ENCODE measurements at regions not wholly inside any gene's neighbourhood (a gene's known extent, or its start where the extent isn't known, plus 50 kb on each side); places are given as distances from the start of the nearest gene placed in this dataset.
"Not testable (repeated sequence)": the region's sequence is repeated elsewhere in the genome, so short reads cannot be mapped to it uniquely, and the experiment has no call there.

DNA sequence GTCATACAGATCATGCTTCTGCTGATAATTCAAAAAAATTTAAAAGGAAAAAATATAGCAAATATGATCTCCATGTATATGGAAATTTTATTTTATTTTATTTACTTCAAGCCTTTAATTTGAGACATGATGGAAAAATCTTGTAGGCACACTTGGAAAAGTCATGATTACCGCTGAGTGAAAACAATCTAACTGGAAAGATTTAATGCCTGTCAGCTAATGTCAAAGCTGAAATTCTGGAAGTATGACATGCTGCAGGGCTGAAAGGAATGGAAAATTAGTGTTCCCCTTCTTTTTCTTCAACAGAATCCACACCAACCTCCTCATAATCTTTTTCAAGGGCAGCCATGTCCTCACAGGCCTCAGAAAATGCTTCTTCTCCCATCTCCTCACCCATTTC is 58.2 kb downstream of the RPRM start:
- no peak for FAIRE-seq
- no peak for DNase-seq (ENCODE audit: extremely low spot score, insufficient read length, low read depth)

DNA sequence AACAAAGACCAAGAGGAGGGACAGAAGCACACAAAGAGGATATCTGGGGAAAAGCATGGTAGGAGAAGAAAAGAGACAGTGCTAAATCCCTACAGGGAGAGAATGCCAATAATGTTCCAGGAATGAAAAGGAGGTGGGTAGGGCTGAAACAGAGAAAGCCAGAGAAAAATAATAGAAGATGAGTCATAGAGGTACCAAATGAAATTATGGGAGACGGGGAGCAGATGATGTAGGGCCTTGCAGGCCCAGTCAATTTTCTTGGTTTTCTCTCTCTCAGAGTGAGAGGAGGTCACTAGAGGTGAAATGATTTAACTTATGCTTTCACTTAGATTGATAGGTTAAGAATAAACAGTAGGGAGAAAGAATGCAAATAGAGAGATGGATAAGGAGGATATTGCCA is 61.5 kb downstream of the RPRM start:
- FAIRE-seq (no peak), DNase-seq (ENCODE audit: extremely low spot score, insufficient read length, low read depth) (no peak)

DNA sequence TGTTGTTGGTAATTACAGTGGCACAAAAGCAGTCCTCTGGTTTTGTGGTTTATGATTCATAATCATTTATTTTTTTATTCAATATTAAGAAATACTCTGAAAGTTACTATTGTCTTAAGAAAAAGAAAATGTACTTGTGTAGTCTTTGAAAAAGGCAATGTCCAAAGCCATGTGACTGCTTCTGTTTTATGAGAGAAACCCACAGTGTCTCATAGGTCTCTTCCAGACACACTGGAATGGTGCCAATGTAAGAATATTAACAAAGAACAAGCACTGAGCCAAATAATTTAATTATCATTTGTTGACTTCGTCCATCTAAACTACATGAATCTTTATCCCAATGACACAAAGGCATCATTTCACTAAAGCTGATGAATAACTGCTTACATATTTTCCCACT is 62.5 kb downstream of the RPRM start:
- FAIRE-seq (no peak), DNase-seq (ENCODE audit: extremely low spot score, insufficient read length, low read depth) (no peak)

DNA sequence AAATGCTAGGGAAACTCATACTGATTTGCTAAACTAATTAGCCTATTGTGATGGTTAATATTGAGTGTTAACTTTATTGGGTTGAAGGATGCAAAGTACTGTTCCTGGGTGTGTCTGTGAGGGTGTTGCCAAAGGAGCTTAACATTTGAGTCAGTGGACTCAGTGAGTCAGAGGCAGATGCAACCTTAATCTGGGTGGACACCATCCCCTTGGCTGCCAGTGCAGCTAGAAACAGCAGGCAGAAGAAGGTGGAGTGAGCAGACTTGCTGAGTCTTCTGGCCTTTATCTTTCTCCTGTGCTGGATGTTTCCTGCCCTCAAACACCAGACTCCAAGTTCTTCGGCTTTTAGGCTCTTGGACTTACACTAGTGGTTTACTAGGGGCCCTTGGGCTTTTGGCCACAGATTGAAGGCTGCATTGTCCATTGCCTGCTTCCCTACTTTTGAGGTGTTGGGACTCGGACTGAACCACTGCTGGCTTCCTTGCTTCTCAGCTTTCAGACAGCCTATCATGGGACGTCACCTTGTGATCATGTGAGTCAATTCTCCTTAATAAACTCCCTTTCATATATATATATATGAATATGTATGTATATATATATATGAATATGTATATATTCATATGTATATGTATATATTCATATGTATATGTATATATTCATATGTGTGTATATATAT is 69.7 kb downstream of the RPRM start:
- no peak for FAIRE-seq
- DNase-seq (ENCODE audit: extremely low spot score, insufficient read length, low read depth): no peak

DNA sequence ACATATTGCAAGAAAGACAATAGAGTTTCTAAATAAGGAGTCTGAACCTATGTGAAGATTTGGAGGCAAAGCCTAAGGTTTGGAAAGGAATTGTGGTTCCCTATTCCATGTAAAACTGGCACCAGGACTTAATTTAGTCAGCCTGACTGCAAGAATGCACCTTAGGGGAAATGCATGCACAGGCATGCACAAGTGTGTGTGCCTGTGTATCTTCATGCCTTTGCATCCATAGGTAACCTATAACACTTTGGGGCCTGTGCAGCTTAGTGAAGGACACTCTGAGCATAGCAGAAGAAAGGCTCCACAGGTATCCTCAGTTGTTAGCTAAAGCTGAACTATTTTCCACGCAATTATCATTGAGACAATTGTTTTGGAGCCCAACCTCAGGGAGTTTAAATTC is 73.4 kb downstream of the RPRM start:
- DNase-seq (ENCODE audit: extremely low spot score, insufficient read length, low read depth): no peak

DNA sequence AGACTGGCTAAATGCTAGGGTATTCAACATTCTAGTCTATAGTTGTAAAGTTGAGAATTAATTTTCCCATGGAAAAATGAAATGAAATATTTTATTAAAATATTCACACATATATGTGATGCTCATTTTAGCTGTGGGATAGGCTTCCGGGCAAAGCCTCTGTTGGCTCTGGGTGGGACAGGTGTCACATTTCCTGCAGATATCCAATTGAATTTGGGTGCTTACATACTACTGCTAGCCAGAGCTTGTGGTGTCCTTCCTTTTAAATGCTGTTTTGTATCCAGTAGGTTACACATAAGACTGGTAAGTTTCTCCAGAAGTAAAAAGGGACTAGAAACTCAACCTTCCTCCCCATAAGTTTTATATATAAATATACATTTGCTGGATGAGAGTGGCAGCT is 73.8 kb downstream of the RPRM start:
- DNase-seq (ENCODE audit: extremely low spot score, insufficient read length, low read depth) (no peak), FAIRE-seq (no peak)

More for the DNA sequence above, 73.4 kb downstream of the RPRM start:
- FAIRE-seq: no peak

DNA sequence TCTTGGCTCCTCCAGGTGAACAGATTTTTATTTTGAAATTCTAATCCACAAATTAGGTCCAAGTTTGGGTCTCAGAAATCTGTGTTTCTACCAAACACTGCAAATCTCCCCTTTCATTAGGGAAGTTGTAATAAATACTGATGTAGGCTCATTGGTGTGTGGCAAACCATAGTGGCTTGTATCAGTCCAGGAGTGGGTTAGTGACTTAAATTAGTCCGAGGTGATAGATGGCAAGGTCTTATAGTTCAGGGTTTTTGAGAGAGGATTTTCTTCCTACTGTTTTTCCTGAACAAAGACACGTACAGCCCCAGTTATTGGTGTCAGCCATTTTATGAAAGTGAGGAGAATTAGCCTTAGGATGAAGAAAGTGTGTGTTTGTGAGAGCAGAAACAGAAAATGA is 74.6 kb downstream of the RPRM start:
- DNase-seq (ENCODE audit: extremely low spot score, insufficient read length, low read depth) (no peak), FAIRE-seq (no peak)

DNA sequence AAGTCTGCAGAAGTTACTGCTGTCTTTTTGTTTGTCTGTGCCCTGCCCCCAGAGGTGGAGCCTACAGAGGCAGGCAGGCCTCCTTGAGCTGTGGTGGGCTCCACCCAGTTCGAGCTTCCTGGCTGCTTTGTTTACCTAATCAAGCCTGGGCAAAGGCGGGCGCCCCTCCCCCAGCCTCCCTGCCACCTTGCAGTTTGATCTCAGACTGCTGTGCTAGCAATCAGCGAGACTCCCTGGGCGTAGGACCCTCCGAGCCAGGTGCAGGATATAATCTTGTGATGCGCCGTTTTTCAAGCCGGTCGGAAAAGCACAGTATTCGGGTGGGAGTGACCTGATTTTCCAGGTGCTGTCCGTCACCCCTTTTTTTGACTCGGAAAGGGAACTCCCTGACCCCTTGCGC is 75.2 kb downstream of the RPRM start:
- DNase-seq (ENCODE audit: extremely low spot score, insufficient read length, low read depth); FAIRE-seq: not testable (repeated sequence)

DNA sequence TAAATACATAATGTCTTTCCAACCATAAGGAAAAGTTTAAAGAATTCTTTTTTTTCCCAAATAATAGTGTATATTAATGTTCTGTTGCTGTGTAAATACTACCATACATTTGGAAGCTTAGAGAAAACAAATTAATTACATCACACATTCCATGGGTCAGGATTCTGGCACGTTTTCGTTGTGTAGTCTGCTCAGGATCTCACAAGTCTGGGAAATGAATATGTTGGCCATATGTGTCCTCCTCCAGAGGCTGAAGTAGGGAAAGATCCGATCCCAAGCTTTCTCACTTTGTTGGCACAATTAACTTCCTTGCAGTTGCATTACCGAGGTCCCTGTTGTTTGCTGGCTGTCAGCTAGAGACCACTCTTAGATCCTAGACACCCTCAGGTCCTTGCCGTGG is 83.9 kb downstream of the RPRM start:
- DNase-seq (ENCODE audit: extremely low spot score, insufficient read length, low read depth) (no peak), FAIRE-seq (no peak)

DNA sequence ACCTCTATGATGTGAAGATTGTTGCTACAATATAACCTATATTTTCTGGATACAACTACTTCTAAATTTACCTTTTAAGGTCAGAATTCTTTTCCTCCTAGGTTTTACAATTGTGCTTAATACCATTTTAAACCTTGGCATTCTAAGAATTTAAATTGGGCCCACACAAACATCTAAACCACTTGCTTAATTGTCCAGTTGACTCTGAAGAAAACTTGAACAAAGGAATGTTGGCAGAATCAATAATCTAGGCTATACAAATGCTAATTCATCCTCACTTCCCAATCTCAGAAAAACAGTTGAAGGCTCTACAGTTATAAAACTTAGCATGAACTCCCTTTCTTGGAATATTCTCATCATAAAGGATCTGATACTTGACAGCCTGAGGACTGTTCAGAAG is 84.3 kb downstream of the RPRM start:
- no peak for FAIRE-seq
- no peak for DNase-seq (ENCODE audit: extremely low spot score, insufficient read length, low read depth)

DNA sequence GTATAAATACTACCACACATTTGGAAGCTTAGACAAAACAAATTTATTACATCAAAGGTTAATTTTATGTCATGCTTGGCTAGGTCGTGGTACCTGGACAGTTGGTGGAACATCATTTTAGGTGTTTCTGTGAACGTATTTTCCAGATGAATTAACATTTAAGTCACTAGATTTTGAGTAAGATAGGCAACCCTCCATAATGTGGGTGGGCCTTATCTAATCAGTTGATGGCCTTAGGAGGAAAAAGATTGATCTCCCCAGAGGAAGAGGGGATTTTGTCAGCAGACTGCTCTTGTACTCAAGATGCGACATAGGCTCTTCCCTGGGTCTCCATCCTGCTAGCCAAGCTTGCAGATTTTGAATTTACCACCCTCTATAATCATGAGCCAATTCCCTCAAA is 85.0 kb downstream of the RPRM start:
- FAIRE-seq: no peak
- DNase-seq (ENCODE audit: extremely low spot score, insufficient read length, low read depth): no peak

DNA sequence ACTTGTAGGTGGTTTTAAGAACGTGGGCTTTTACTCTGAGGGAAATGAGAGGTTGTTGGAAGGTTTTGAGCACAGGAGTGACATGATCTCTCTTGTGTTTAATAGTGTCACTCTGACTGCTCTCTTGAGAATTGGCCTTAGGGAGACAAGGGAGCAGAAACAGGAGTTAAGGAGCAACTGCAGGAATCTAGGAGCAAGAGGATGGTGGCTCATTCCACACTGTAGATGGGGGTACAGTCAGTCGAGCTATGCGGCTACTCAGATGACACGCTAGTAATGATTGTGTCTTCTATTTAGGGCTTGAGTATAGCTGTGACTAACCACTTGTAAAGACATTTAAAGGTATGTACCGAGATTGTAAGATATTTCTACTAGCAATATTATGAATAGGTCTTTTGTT is 87.4 kb downstream of the RPRM start:
- DNase-seq (ENCODE audit: extremely low spot score, insufficient read length, low read depth): no peak
- FAIRE-seq: no peak

DNA sequence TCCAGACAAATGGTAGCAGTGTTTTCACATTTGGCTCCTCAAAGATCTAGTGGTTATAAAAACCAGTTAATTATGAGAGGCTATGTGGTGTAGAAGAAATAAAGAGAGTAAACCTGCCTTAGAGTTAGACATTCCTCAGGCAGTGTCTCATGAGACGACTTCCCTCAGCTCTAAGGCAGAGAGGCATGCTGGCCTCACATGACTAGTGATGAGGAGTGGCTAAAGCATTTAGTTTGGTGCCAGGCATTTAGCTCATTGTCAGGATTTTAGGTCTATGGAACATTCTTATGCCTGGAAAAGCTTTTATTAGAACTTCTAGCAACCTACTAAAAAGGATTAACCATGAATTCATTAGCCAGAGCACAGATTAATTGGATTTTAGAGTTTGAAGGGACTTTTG is 90.3 kb downstream of the RPRM start:
- DNase-seq (ENCODE audit: extremely low spot score, insufficient read length, low read depth): no peak

DNA sequence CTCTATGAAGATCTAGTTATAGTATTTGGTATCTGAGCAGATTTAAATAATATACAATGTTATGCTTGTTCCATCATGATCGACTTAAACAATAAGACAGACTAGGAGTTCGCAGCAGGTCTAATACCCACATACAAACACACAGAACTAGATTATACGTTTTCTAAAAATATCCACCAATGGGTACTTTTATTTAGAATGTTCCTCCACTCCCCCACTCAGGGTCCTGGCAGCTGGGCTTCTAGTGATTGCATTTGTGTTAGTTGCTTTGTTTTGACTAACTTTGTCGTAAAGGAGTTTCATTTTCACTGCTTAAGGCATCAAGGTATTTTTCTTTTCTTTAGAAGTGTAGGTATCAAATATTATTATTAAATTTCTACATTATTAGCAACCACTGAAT is 91.4 kb downstream of the RPRM start:
- DNase-seq (ENCODE audit: extremely low spot score, insufficient read length, low read depth) (no peak), FAIRE-seq (no peak)

More for the DNA sequence above, 90.3 kb downstream of the RPRM start:
- FAIRE-seq: no peak

DNA sequence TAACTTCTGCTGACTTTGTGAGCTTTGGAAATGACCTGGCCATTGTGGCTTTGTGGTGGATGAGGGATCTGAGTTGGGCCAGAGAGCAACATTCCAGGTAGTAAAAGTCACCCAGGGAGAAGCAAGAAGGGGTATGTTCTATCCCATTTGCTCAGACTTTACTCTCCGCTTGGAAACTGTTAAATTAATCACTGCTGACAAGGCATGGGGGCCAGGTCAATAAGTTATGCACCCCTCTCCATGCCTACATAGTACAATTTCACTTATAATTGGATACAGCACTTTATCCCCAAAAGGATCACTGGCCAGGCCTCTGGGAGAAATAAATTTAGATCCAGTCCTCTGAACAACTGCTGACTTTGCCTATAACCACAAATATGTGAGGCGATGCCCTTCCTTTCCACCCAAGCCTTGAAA is 92.1 kb downstream of the RPRM start:
- DNase-seq (ENCODE audit: extremely low spot score, insufficient read length, low read depth) (no peak), FAIRE-seq (no peak)

DNA sequence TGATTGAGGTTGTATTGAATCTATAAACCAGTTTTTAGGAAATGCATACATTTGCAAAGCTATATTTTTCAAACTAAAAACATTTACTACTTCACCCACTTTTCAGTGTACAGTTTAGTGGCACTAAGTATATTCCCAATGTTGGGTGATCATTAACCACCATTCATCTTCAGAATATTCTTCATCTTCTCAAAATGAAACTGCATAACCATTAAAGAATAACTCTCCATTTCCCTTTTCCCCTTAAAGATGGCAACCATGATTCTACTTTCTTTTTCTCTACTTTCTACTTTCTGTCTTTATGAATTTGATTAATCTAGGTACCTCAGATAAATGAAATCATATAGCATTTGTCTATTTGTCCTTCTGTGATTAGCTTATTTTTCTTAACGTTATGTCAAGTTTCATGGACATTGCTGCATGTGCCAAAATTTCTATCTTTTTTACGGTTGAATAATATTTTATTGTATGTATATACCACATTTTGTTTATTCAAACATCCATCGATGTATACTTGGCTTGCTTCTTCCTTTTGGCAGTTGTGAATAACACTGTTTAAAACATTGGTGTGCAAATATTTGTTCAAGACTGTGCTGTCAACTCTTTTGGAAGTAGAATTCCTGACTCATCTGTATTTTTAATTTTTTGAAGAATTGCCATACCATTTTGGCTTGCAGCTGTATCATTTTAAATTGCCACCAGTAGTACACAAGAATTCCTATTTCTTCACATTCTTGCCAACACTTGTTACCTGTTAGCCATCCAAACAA is 104.9 kb downstream of the RPRM start:
- FAIRE-seq (peak; percentile 38), DNase-seq (ENCODE audit: extremely low spot score, insufficient read length, low read depth) (no peak)

DNA sequence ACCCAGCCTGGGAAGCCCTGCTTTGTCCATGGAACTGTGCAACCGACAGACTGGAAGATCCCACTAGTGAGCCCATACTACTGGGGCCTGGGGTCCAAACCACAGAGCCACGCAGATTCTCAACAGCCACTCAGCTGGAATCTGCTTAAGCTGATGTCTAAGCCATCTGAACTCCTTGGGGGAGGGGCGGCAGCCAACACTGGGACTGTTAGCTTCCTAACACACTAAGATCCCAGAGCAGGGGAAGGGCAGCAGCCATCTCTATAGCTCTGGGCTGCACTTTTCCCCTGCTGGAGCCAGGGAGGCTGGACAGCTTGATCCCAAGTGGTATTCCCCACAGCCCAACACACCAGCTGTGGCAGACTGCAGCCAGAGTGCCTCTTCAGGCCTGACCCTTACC is 118.3 kb downstream of the RPRM start:
- FAIRE-seq (no peak), DNase-seq (ENCODE audit: extremely low spot score, insufficient read length, low read depth) (no peak)

DNA sequence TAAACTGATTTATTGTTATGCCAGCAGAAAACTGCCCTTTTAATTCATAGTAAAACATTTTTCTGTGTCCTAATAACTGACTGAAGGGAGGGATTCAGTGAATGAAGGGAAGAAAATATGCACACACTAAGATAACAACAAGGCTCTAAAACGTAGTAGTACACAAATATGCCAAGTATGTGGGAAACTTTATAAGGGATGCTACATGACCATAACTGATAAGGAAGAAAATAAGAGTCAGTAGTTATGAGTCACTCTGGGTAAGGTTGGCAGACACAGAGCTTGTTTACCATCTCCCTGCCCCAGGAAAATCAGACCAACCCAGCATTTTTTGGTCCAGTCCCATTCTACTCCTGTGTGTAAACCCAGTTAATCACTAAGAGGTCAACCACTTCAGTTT is 124.2 kb downstream of the RPRM start:
- DNase-seq (ENCODE audit: extremely low spot score, insufficient read length, low read depth) (no peak), FAIRE-seq (no peak)

DNA sequence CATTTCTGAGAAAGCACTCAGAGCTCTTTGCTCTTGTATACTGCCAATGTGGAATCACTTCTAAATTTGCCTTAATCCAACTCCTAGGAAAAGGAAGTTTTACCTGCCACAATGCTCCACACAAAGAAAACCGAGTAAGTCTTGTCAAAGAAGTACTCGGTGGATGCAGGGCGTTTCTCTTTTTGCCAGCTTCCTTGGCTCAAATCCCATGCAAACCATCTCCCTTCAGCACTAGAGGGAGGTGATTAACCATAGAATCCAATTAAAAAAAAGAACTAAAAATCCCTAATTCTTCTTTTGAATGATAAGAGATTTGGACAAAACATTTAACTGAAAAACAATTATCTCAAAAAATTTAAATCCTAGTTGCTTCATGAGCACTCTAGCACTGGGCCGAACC is 129.0 kb downstream of the RPRM start:
- DNase-seq (ENCODE audit: extremely low spot score, insufficient read length, low read depth): no peak
- no peak for FAIRE-seq

DNA sequence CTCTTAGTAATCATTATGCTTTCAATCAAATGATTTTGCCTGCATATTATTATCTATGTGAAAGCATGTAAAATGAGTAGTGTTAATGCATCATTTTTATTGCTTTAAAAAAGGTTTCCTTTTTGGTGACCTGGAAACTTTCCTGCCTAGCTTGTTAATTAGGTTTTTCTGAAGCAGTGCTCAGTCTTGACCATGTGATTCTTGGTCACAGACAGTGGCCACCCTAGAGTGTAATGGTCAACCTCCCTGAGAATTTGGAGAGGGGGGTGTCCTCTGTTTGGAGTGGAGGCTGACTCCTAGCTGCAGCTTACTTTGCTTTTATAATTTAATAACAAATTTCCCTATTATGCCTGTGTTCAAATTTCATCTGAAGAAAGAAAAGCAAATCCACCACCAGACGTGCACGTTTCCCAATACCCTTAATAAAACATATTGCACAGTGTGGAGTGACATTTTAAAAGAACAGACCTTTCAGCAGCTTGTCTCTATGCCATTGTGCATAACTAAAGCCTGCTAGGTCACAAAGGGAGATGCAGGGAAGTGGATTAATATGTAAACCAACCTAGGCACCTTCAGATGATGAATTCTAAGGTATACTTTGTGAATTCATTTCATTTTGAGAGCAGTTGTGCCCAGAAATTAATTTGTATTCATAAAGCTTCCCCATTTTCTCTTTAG is 130.6 kb downstream of the RPRM start:
- FAIRE-seq (no peak), DNase-seq (ENCODE audit: extremely low spot score, insufficient read length, low read depth) (no peak)

DNA sequence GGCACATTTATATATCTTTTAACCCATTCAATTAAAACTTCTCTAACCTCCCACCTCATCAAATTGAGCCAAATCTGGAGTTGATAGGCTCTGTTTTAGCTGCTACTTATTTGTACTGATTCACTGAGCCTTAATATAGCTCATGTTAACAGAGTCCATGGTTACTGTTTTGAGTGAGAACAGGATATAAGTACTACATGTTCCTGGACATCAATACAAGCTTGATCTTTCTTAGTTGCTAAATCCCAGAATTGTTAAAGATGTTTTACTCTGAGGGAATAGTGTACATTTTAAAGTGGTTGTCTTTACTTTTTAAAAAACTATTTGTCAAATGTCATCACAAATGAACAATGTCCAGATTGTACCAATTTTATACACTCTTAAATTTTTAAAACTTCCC is 157.7 kb downstream of the RPRM start:
- FAIRE-seq: no peak

More for the DNA sequence above, 157.7 kb downstream of the RPRM start:
- DNase-seq (ENCODE audit: extremely low spot score, insufficient read length, low read depth): no peak
